HepG2 (cell line): ENCODE measurements at regions not wholly inside any gene's neighbourhood (a gene's known extent, or its start where the extent isn't known, plus 50 kb on each side); places are given as distances from the start of the nearest gene placed in this dataset.

ENCODE experiments used
- ATAC-seq: fragments of 200-7000 bp; cut with Tn5 transposase; 3 replicates; pipeline ENCODE4 v1.9.1; 2020; ENCODE audit warnings: mild to moderate bottlenecking, moderate library complexity
- BruUV-seq: library from RNA; stranded (reverse); fragments of 400-500 nt; replicated peaks from 2 replicates; lab custom pipeline; 2021; lab: Mats Ljungman, UMichigan
- CTCF ChIA-PET: fragments of 300-600 bp; formaldehyde crosslinking; extraction: SDS; loops from one replicate; lab custom pipeline; 2021; ENCODE audit warnings: low total read pairs, inconsistent platforms, low intra/inter-chr PET ratio; lab: Yijun Ruan, JAX
- POLR2A ChIA-PET: fragments of 350-600 bp; sonication (Branson Sonifier 250); formaldehyde crosslinking; loops from one replicate; lab custom pipeline; 2020; ENCODE audit warnings: antibody characterized with exemption, inconsistent platforms; lab: Yijun Ruan, JAX
- DNase-seq: peaks from one replicate; pipeline ENCODE4 v3.0.0-alpha.2; 2015; ENCODE audit warnings: low spot score
- FAIRE-seq: peaks from 3 replicates; lab custom pipeline; 2011; peaks lifted over from hg19 to GRCh38; lab: Jason Lieb, UNC
- H2AFZ ChIP-seq: one replicate; pipeline ENCODE4 v1.6.1; 2011; ENCODE audit warnings: low read length, inconsistent platforms
- H3K27ac ChIP-seq: fragments of 300-600 bp; 3 replicates; pipeline ENCODE4 v1.8.0; 2011; ENCODE audit warnings: mixed run types, mild to moderate bottlenecking, mixed read lengths, low read length, inconsistent platforms; ENCODE audit not compliant: insufficient read depth; ENCODE audit errors: extremely low read length
- H3K27me3 ChIP-seq, 2 experiments: fragments of 200-600 bp in 1 of 2; 2 replicates in 1 of 2; 3 replicates in 1 of 2; pipeline versions ENCODE4 v1.6.0 to v1.8.0; 2011; ENCODE audit warnings: low read length in 2 of 2, mild to moderate bottlenecking in 2 of 2, moderate library complexity in 2 of 2, inconsistent platforms in 1 of 2; ENCODE audit not compliant: insufficient read depth in 2 of 2, control insufficient read depth in 1 of 2
- H3K36me3 ChIP-seq, 2 experiments: fragments of 200-600 bp in 1 of 2; replicated peaks in 1 of 2; 2 replicates in 1 of 2; 3 replicates in 1 of 2; pipeline versions ENCODE4 v1.5.1 to v1.8.0; 2011; ENCODE audit warnings: low read length in 2 of 2, inconsistent platforms in 1 of 2; ENCODE audit not compliant: insufficient read depth in 2 of 2, control insufficient read depth in 1 of 2
- H3K4me1 ChIP-seq: 2 replicates; pipeline ENCODE4 v1.5.1; 2012; ENCODE audit warnings: low read length, inconsistent platforms; ENCODE audit not compliant: insufficient read depth
- H3K4me2 ChIP-seq: 2 replicates; pipeline ENCODE4 v1.6.0; 2011; ENCODE audit warnings: low read depth, low read length, inconsistent platforms
- H3K4me3 ChIP-seq, 3 experiments: fragments of 200-600 bp in 1 of 3; sonication (generic), shearing (Covaris generic) in 1 of 3; replicated peaks in 1 of 3; 2 replicates each; pipeline ENCODE4 v1.5.1; 2011 to 2016; ENCODE audit warnings: low read length in 3 of 3, inconsistent platforms in 2 of 3, low read depth in 2 of 3, mild to moderate bottlenecking in 2 of 3, control low read depth in 1 of 3, mixed read lengths in 1 of 3; ENCODE audit not compliant: insufficient read depth in 1 of 3
- H3K79me2 ChIP-seq: one replicate; pipeline ENCODE4 v1.6.1; 2011; ENCODE audit warnings: low read length, inconsistent platforms; ENCODE audit not compliant: insufficient read depth
- H3K9ac ChIP-seq: 2 replicates; pipeline ENCODE4 v1.6.0; 2011; ENCODE audit warnings: mild to moderate bottlenecking, low read depth, low read length, inconsistent platforms; ENCODE audit not compliant: insufficient read depth
- H3K9me3 ChIP-seq: 2 replicates; pipeline ENCODE4 v1.5.1; 2012; ENCODE audit warnings: mild to moderate bottlenecking, low read length
- H4K20me1 ChIP-seq: 2 replicates; pipeline ENCODE4 v1.6.0; 2011; ENCODE audit warnings: inconsistent platforms, mild to moderate bottlenecking, low read length, moderate library complexity; ENCODE audit not compliant: insufficient read depth
- CEBPB ChIP-seq: IDR thresholded peaks from 2 replicates; pipeline ENCODE4 v1.6.1; 2011; ENCODE audit warnings: low read depth, low read length, improper control_type of control experiment, borderline replicate concordance
- CREB1 ChIP-seq, 2 experiments: fragments of 450-650 bp in 1 of 2; IDR thresholded peaks; 2 replicates each; pipeline ENCODE4 v1.6.1; 2016 to 2017; ENCODE audit warnings: control low read depth in 1 of 2, mild to moderate bottlenecking in 1 of 2, missing compliant biosample characterization in 1 of 2, missing genetic modification characterization in 1 of 2
- HMG20A ChIP-seq: IDR thresholded peaks from 2 replicates; pipeline ENCODE4 v1.6.1; 2016; ENCODE audit warnings: borderline replicate concordance
- MED13 ChIP-seq: sonication (generic); formaldehyde crosslinking; IDR thresholded peaks from 2 replicates; pipeline ENCODE4 v1.5.0; 2020; ENCODE audit warnings: missing genetic modification reagents
- SATB2 ChIP-seq: sonication (generic); formaldehyde crosslinking; IDR thresholded peaks from 2 replicates; pipeline ENCODE4 v1.5.0; 2020; ENCODE audit warnings: missing genetic modification reagents
- SIN3B ChIP-seq: fragments of 150-350 bp; IDR thresholded peaks from 2 replicates; pipeline ENCODE4 v1.6.1; 2014; ENCODE audit warnings: low read length
- SMC3 ChIP-seq: IDR thresholded peaks from 2 replicates; pipeline ENCODE4 v1.6.1; 2011; ENCODE audit warnings: low read length, improper control_type of control experiment
- SNRNP70 ChIP-seq: fragments of 200-400 bp; formaldehyde crosslinking; IDR thresholded peaks from 2 replicates; pipeline ENCODE4 v1.6.1; 2017; ENCODE audit warnings: mild to moderate bottlenecking, low read depth, low read length, moderate library complexity
- ZNF121 ChIP-seq: sonication (generic); formaldehyde crosslinking; IDR thresholded peaks from 2 replicates; pipeline ENCODE4 v1.5.0; 2020; ENCODE audit warnings: mild to moderate bottlenecking, missing genetic modification reagents
- in situ Hi-C: cut with HindIII; loops from 2 replicates; pipeline ENCODE4 v1.10.0; 2017; ENCODE audit warnings: low pct_unique_long_range_greater_than_20kb; ENCODE audit not compliant: extremely low pct_ligation_motif_present
- intact Hi-C: fragments of 100-400 bp; cut with micrococcal nuclease; formaldehyde crosslinking; loops from one replicate; pipeline ENCODE4 v1.10.0; 2022; ENCODE audit not compliant: unreplicated experiment
- TF ChIP-seq, protein P1 (sequence below): sonication (generic); formaldehyde crosslinking; IDR thresholded peaks from 2 replicates; pipeline ENCODE4 v1.4.0; 2020; ENCODE audit warnings: missing genetic modification reagents, mild to moderate bottlenecking, borderline replicate concordance
- TF ChIP-seq, protein P2 (sequence below): IDR thresholded peaks from 2 replicates; pipeline ENCODE4 v1.6.1; 2016; ENCODE audit warnings: missing compliant biosample characterization, missing genetic modification reagents, borderline replicate concordance
- TF ChIP-seq, protein P3 (sequence below): sonication (generic); formaldehyde crosslinking; IDR thresholded peaks from 2 replicates; pipeline ENCODE4 v1.4.0; 2020; ENCODE audit warnings: missing genetic modification reagents
- TF ChIP-seq, protein P4 (sequence below): sonication (generic); formaldehyde crosslinking; IDR thresholded peaks from 2 replicates; pipeline ENCODE4 v1.5.1; 2020; ENCODE audit warnings: missing genetic modification reagents, mild to moderate bottlenecking, borderline replicate concordance
- TF ChIP-seq, protein P5 (sequence below): IDR thresholded peaks from 2 replicates; pipeline ENCODE4 v1.6.1; 2016; ENCODE audit warnings: low read depth
- TF ChIP-seq, protein P6 (sequence below): sonication (generic); formaldehyde crosslinking; IDR thresholded peaks from 2 replicates; pipeline ENCODE4 v1.5.0; 2020; ENCODE audit warnings: mild to moderate bottlenecking, low read depth, missing genetic modification reagents, borderline replicate concordance

DNA sequence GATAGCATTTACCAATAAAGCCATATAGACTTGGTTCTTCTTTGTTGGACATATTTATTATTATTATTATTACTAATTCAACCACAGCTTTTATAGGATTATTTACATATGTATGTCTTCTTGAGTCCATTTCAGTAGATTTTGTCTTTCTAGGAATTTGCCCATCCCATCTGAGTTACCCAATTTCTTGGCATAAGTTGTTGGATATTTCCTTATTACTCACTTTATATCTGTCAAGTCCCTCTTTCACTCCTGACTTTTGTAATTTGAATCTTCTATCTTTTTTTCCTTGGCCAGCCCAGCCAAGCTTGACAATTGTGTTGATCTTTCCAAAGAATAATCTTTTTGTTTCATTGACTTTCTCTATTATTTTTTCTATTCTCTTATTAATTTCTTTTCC, 543.7 kb downstream of the SUCLG1 start (continued):
- TF ChIP-seq, protein P1, sequence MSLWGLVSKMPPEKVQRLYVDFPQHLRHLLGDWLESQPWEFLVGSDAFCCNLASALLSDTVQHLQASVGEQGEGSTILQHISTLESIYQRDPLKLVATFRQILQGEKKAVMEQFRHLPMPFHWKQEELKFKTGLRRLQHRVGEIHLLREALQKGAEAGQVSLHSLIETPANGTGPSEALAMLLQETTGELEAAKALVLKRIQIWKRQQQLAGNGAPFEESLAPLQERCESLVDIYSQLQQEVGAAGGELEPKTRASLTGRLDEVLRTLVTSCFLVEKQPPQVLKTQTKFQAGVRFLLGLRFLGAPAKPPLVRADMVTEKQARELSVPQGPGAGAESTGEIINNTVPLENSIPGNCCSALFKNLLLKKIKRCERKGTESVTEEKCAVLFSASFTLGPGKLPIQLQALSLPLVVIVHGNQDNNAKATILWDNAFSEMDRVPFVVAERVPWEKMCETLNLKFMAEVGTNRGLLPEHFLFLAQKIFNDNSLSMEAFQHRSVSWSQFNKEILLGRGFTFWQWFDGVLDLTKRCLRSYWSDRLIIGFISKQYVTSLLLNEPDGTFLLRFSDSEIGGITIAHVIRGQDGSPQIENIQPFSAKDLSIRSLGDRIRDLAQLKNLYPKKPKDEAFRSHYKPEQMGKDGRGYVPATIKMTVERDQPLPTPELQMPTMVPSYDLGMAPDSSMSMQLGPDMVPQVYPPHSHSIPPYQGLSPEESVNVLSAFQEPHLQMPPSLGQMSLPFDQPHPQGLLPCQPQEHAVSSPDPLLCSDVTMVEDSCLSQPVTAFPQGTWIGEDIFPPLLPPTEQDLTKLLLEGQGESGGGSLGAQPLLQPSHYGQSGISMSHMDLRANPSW, result no peak
- TF ChIP-seq, protein P2, sequence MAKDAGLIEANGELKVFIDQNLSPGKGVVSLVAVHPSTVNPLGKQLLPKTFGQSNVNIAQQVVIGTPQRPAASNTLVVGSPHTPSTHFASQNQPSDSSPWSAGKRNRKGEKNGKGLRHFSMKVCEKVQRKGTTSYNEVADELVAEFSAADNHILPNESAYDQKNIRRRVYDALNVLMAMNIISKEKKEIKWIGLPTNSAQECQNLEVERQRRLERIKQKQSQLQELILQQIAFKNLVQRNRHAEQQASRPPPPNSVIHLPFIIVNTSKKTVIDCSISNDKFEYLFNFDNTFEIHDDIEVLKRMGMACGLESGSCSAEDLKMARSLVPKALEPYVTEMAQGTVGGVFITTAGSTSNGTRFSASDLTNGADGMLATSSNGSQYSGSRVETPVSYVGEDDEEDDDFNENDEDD, result no peak
- TF ChIP-seq, protein P3, sequence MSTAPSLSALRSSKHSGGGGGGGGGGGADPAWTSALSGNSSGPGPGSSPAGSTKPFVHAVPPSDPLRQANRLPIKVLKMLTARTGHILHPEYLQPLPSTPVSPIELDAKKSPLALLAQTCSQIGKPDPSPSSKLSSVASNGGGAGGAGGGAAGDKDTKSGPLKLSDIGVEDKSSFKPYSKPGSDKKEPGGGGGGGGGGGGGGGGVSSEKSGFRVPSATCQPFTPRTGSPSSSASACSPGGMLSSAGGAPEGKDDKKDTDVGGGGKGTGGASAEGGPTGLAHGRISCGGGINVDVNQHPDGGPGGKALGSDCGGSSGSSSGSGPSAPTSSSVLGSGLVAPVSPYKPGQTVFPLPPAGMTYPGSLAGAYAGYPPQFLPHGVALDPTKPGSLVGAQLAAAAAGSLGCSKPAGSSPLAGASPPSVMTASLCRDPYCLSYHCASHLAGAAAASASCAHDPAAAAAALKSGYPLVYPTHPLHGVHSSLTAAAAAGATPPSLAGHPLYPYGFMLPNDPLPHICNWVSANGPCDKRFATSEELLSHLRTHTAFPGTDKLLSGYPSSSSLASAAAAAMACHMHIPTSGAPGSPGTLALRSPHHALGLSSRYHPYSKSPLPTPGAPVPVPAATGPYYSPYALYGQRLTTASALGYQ (CRISPR knock-in tag), result no peak
- no peak for TF ChIP-seq CREB1 (IDR thresholded peaks at IDR 0.05)
- TF ChIP-seq CREB1 (CRISPR knock-in tag; IDR thresholded peaks at IDR 0.05), result no peak
- TF ChIP-seq, all 625 proteins: peak for 0

DNA sequence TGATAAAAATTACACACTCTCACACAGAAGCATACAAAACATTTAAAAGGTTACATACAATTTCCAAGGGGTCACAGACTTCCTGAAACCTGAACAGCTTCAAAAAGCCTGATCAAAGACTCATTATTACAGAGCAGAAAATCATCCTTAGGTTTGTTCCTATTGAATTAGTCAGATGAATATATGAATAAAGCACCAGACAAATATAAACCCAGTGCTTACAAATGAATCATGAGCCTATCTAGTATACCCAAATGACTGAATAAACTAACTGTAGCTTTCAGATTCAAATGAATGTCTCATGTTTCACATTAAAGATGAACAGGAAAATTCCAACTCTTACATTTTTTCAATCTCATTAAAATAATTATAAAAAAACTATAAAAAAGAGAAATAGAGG, 550.3 kb downstream of the SUCLG1 start:
- ATAC-seq, result no peak
- Histone ChIP-seq H2AFZ (no peak overlapping the region), H3K4me3 (no peak overlapping the region), H4K20me1 (no peaks in the 10 kb centered on the region), H3K27me3 (no peaks in the 10 kb centered on the region), H3K27ac (no peak overlapping the region), H3K9me3 (peaks cover 7% of the 10 kb centered on the region; the same call in 1 of the 2 replicates), H3K36me3 (no peaks in the 10 kb centered on the region), H3K4me1 (no peaks in the 10 kb centered on the region), H3K4me2 (no peak overlapping the region), H3K79me2 (no peaks in the 10 kb centered on the region), H3K9ac (no peak overlapping the region)
- ChIA-PET CTCF (no interaction called here), POLR2A (no interaction called here)
- FAIRE-seq, result no peak
- no peak for DNase-seq
- intact Hi-C loops, result no loop called here
- BruUV-seq, result no TSS peak
- in situ Hi-C loops, result no loop called here
- TF ChIP-seq SATB2 (CRISPR knock-in tag) (no peak), CEBPB (no peak), SIN3B (no peak), MED13 (CRISPR knock-in tag) (no peak), ZNF121 (CRISPR knock-in tag) (no peak), SMC3 (no peak), SNRNP70 (no peak), HMG20A (CRISPR knock-in tag) (no peak)
- TF ChIP-seq, protein P4, sequence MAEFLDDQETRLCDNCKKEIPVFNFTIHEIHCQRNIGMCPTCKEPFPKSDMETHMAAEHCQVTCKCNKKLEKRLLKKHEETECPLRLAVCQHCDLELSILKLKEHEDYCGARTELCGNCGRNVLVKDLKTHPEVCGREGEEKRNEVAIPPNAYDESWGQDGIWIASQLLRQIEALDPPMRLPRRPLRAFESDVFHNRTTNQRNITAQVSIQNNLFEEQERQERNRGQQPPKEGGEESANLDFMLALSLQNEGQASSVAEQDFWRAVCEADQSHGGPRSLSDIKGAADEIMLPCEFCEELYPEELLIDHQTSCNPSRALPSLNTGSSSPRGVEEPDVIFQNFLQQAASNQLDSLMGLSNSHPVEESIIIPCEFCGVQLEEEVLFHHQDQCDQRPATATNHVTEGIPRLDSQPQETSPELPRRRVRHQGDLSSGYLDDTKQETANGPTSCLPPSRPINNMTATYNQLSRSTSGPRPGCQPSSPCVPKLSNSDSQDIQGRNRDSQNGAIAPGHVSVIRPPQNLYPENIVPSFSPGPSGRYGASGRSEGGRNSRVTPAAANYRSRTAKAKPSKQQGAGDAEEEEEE, result no peak
- TF ChIP-seq, protein P5, sequence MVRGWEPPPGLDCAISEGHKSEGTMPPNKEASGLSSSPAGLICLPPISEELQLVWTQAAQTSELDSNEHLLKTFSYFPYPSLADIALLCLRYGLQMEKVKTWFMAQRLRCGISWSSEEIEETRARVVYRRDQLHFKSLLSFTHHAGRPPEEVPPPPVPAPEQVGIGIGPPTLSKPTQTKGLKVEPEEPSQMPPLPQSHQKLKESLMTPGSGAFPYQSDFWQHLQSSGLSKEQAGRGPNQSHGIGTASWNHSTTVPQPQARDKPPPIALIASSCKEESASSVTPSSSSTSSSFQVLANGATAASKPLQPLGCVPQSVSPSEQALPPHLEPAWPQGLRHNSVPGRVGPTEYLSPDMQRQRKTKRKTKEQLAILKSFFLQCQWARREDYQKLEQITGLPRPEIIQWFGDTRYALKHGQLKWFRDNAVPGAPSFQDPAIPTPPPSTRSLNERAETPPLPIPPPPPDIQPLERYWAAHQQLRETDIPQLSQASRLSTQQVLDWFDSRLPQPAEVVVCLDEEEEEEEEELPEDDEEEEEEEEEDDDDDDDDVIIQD (CRISPR knock-in tag), result no peak
- TF ChIP-seq, protein P6, sequence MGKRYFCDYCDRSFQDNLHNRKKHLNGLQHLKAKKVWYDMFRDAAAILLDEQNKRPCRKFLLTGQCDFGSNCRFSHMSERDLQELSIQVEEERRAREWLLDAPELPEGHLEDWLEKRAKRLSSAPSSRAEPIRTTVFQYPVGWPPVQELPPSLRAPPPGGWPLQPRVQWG (CRISPR knock-in tag), result no peak
